ENCODE measurements at regions not wholly inside any gene's neighbourhood (a gene's known extent, or its start where the extent isn't known, plus 50 kb on each side); places are given as distances from the start of the nearest gene placed in this dataset.
"Not testable (repeated sequence)": the region's sequence is repeated elsewhere in the genome, so short reads cannot be mapped to it uniquely, and the experiment has no call there.

- DNase-seq = no peak
These were observed 479.2 kb downstream of the LTN1 start for GRCh38 chr21:28513428-28513827.

DNA sequence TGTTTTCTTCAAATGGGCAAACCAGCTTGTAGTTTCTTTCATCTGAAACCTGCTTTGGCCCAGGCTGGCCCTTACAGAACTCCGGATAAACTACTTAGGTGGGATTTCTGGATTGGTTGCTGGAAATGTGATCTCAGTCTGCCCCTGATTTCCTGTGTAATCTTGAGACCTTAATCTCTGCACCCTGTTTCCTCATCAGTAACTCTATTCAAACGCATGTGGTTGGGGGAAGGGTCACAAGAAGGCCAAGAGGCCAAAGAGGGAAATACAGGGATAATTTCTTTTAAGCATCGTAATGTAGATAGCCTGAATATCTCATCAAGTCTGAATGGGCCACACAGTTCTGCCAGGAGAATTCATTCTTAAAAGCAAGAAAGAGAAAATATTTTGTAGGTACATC lies 483.6 kb downstream of the LTN1 start:
- DNase-seq = no peak

GRCh38 chr21:28508126-28508525 lies 484.6 kb downstream of the LTN1 start:
- no peak for DNase-seq

DNA sequence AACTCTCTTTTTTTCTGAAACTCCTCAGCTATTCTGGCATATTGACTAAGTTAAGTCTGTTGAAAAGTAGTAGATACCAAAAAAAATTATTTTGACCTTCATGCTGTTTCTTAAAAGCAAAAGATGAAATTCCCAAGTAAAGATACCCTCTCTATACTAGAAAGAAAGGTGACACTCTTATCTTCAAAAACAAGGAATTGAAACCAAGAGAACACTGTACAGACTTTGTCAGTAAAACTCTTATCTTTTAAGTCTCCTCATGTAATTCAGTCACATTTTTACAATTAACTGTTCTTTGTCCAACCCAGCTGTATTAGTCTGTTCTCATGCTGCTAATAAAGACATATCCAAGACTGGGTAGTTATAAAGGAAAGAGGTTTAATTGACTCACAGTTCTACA lies 496.2 kb downstream of the LTN1 start:
- DNase-seq = no peak

DNA sequence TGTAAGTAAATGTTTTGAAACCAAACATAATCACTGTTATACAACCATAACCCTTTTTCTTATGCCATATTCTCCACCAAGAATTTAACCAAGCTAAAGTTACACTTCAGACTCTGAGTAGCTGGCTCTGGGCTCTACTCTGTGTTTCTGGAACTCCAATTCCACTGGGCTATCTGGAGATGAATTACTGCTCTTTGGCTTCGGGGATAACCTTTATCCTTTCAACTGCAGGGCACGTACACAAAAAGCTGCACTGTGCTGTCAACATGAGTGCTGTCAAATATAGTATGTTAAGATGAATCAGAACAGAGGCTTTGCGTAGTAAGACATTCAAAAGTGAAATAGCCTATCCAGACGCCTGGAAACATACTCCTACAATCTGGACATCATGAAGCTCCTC lies 500.6 kb downstream of the LTN1 start:
- DNase-seq = no peak

GRCh38 chr21:28489821-28490350 lies 502.8 kb downstream of the LTN1 start:
- DNase-seq = no peak

DNA sequence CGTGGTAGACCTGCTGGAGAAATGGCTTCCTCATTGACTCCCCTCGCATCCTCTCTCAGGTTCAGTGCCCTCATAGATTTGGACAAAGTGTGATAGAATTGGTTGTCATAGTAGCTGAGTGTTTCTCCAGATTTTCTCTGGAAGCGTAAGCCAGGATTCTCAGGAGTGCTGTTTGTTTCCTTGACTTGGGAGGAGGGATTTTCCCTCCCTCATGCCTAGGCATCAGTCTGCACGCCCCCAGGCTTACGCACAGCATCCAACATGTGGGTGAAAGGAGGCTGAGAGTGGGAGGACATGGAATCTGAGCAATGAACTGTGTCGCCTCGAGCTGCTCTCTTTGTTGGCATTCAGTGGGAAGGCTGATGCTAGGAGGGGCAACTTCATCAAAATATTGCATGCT lies 503.5 kb downstream of the LTN1 start:
- no peak for DNase-seq

DNA sequence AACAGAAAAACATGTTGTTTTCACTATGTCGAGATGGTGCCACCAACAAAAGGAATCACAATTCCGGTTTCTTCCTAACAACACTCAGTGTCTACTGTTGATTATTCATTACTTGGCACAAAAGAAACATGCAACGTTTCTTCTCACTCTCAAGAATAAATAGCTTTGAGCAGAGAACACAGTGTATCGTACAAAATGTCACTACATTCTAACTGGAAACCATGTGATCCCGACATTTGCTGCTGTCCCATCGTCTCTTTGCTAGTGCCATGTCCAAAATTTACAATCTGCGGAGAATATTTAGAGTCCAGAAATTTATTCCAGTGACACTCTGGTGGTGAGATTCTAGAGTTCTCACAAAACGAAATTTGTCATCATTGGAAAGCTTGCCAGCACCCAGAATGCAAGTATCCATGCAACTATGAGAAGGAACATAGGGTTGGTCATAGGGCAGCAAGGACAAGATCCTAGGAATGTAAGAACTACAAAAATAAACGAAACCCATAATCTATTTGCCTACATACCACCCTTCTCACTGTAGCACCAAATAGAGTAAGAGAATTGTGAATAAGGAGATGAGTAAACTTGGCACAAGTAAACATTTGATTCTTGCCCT lies 505.1 kb downstream of the LTN1 start:
- DNase-seq = no peak

DNA sequence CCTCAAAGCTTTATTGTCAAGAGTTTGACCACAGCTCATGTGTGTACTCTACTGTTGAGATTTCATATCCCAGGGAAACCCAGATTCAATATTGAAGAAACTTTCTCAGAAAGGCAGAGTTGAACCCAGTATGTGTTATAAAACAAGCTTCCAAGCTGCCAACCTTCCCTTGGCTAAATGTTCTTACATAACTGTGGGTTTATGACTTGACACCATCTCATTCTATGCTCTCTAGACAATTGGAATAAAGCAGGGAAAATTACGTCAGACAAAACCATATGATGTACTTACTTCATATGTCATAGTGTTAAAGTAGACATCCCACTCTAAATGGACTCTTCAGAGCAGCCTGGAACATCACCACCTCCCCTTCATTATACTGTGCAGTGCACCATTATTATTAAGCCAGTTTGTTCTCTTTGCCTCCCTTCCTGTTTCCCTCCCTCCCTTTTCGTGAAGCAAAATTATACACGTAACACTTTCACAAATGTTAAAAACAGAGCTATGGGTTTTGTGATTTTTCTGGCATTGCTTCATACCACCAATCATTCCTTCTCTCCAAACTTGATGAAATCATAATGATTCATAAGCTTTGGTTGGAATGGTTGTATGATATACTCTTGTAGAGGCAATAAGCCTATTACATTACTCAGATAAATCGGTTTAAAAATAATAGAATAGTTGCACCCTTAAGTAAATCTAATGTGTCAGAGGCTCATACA lies 507.2 kb downstream of the LTN1 start:
- DNase-seq = no peak

GRCh38 chr21:28483301-28484035 lies 509.2 kb downstream of the LTN1 start:
- DNase-seq = no peak

DNA sequence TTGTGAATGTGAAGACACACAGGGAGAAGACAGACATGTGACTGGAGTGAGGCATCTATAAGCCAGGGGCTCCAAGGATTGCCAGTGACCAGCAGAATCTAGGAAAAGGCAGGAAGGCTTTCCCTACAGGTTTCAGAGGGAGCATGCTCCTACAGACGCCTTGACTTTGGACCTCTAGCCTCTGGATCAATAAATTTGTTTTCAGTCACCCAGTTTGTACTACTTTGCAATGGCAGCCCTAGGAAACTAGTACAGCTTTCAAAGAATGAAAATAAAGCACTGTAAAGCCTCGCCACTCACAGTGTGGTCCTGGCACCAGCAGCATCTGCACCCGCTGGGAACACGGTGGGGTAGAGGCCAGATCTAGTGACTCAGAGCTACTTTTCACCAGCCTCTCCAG lies 510.0 kb downstream of the LTN1 start:
- no peak for DNase-seq

DNA sequence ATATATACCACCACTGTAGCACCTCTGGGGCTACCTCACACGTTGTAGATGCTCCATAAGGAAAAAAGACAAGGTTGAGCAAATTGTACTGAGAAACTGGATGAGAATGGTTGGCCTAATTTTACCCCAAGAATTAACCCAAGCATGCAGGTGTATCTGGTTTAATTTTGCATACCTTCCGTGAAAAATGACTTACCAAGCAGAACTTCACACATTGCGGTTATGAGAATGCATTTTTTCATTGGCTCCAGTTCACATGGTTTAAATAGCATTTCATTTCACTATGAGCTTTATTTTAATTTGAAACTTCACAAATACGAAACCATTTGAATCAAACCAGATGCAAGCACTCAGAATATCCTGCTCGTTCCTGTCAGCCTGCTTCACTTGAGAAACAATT lies 512.2 kb downstream of the LTN1 start:
- no peak for DNase-seq

DNA sequence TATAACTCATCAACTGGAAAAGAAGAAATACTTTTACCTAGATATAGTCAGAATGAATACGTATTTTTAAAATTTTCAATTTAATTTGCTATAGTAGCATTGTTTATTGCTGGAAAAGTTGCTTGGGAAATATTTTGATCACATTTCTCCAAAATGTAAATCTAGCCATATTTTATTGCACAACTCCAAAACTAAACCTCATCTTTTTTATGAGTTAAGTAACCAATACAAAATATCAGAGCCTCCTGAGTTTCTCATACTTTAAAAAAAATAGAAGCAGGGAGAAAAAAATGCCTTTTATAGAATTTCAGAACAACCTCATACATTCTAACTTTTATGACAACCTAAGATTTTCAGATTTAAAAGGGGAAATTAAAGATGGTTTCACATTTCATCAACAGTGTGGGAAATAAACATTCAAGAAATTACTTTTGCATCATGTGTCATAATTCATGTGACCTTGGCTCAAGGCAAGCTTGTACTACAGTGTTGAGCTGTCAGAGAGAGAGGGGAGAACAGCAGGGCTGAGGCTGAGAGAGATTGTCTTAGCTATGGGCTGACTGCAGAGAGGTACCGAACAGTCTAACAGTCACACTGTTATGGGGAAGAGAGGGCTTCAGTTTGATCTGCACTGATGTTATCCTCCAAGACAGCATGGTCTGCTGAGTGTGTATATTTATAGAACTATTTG lies 519.0 kb downstream of the LTN1 start:
- DNase-seq = no peak

- DNase-seq = not testable (repeated sequence)
These were observed 520.1 kb downstream of the LTN1 start for GRCh38 chr21:28472543-28472942.

DNA sequence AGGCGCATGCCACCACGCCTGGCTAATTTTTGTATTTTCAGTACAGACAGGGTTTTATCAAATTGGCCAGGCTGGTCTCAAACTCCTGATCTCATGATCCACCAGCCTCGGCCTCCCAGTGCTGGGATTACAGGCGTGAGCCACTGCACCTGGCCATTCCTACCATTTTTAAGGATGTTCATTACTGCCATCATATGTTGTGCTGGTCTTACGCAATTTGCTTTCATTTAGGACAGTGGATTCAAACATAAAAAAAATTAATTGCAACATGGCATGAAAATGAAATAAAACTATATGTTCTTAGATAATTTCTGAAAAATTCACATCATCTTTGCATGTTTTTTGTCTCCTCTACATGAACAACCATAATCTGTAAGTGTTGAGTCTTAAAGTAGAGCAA lies 527.7 kb downstream of the LTN1 start:
- no peak for DNase-seq

- no peak for DNase-seq
These were observed 528.6 kb downstream of the LTN1 start for GRCh38 chr21:28464095-28464494.

DNA sequence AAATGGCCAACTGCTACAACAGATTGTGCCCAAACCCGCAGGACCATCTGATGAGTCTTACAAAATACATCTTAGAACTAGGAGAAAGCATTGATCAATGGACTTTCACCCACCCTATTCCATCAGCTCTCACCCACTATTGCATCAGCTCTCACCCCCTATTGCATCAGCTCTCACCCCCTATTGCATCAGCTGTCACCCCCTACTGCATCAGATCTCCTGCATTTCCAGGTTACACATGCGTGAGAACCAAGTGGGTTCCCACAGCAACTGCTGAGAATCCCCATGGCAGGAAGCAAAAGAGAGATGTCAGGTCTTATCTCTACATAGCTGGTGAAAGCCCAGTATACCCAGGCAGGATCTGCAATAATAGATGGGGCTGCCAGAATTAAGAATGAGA lies 533.5 kb downstream of the LTN1 start:
- no peak for DNase-seq

- no peak for DNase-seq
These were observed 534.2 kb downstream of the LTN1 start for GRCh38 chr21:28458446-28458845.

GRCh38 chr21:28455253-28455600 lies 537.5 kb downstream of the LTN1 start:
- no peak for DNase-seq

DNA sequence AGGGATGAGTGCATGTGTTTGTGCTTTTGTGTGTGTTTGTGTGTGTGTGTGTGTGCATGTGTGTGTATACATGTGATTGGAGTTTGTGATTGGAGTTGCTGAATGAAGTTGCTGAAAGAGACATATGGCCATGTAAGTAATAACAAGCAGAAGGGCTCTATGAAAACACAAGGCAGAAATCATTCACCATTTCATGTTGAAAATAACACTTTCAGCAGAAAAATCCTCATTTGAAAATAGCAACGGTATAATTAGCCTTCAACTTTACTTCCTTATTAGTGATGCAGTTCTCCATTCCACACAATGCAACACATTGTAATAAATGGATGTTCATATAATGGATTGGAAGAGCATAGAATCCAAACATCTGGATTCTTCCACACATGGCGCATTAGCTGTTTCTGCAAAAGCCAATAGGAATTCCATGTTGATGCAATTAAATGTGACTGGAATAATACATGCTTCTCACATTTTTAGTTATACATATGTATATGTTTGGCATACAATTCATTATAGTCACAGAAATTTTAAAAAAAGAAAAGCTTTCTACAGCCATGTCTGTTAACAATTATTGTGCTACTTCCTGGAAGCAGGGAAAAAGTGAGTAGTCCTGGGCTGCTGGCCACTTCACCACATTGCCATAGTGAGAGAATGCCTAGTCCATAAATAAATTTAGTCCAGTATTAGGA lies 538.0 kb downstream of the LTN1 start:
- no peak for DNase-seq

- no peak for DNase-seq
These were observed 545.2 kb downstream of the LTN1 start for GRCh38 chr21:28447462-28447861.

- no peak for DNase-seq
These were observed 547.4 kb downstream of the LTN1 start for GRCh38 chr21:28445141-28445830.
